Fibroblast of upper back skin (primary cell): ENCODE measurements at regions not wholly inside any gene's neighbourhood (a gene's known extent, or its start where the extent isn't known, plus 50 kb on each side); places are given as distances from the start of the nearest gene placed in this dataset.
A peak's percentile ranks its signal among the peaks of the same experiment; 100 is the strongest.
"Not testable (repeated sequence)": the region's sequence is repeated elsewhere in the genome, so short reads cannot be mapped to it uniquely, and the experiment has no call there.

Experiments
- DNase-seq: peaks from one replicate; pipeline ENCODE4 v3.0.0-alpha.2; 2013

GRCh38 chr2:8371653-8372052 lies 310.2 kb upstream of the ID2 start:
- DNase-seq = no peak

- no peak for DNase-seq
Observed at GRCh38 chr2:8374782-8375181, 307.1 kb upstream of the ID2 start.

- peak; percentile 35 for DNase-seq
Observed at GRCh38 chr2:8376603-8377410, 305.0 kb upstream of the ID2 start.

- DNase-seq = no peak
Observed at GRCh38 chr2:8378016-8378810, 303.6 kb upstream of the ID2 start.

GRCh38 chr2:8379128-8379527 lies 302.7 kb upstream of the ID2 start:
- DNase-seq = no peak

GRCh38 chr2:8379549-8379948 lies 302.3 kb upstream of the ID2 start:
- DNase-seq = no peak

- peak; percentile 7 for DNase-seq
Observed at GRCh38 chr2:8380026-8380425, 301.8 kb upstream of the ID2 start.

GRCh38 chr2:8380566-8380965 lies 301.3 kb upstream of the ID2 start:
- no peak for DNase-seq

- DNase-seq = no peak
Observed at GRCh38 chr2:8382485-8382884, 299.4 kb upstream of the ID2 start.

GRCh38 chr2:8386748-8387147 lies 295.1 kb upstream of the ID2 start:
- DNase-seq = not testable (repeated sequence)

- DNase-seq = no peak
Observed at GRCh38 chr2:8388781-8389180, 293.1 kb upstream of the ID2 start.

GRCh38 chr2:8389431-8390108 lies 292.3 kb upstream of the ID2 start:
- peak; percentile 35 for DNase-seq

- no peak for DNase-seq
Observed at GRCh38 chr2:8391126-8391525, 290.7 kb upstream of the ID2 start.

GRCh38 chr2:8391584-8391983 lies 290.3 kb upstream of the ID2 start:
- DNase-seq = no peak

- no peak for DNase-seq
Observed at GRCh38 chr2:8392098-8392866, 289.6 kb upstream of the ID2 start.

- DNase-seq = no peak
Observed at GRCh38 chr2:8393506-8393905, 288.4 kb upstream of the ID2 start.

- no peak for DNase-seq
Observed at GRCh38 chr2:8394131-8394530, 287.7 kb upstream of the ID2 start.

GRCh38 chr2:8394569-8395359 lies 287.1 kb upstream of the ID2 start:
- no peak for DNase-seq

- DNase-seq = no peak
Observed at GRCh38 chr2:8395718-8396117, 286.1 kb upstream of the ID2 start.

- no peak for DNase-seq
Observed at GRCh38 chr2:8398040-8398668, 283.7 kb upstream of the ID2 start.

- DNase-seq = no peak
Observed at GRCh38 chr2:8399731-8400130, 282.1 kb upstream of the ID2 start.

- no peak for DNase-seq
Observed at GRCh38 chr2:8400196-8400595, 281.7 kb upstream of the ID2 start.
